ENCODE measurements at regions not wholly inside any gene's neighbourhood (a gene's known extent, or its start where the extent isn't known, plus 50 kb on each side); places are given as distances from the start of the nearest gene placed in this dataset.

DNA sequence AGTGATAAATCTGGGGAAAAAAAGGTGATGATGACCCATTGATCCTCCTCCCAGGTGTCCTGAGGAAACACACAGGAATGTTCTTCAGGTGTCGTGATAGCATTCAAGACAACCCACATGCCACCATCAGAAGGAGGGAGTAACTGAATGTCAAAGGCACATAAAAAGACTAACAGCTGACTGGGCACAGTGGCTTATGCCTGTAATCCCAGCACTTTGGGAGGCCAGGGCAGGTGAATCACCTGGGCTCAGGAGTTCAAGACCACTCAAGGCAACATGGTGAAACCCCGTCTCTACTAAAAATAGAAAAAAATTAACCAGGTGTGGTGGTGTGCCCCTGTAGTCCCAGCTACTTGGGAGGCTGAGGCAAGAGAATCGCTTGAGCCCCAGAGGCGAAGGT, 82.3 kb upstream of the CST7 start:
- Histone ChIP-seq H3K9ac (ENCODE audit: insufficient read length) (no peak overlapping the region), H3K27ac (no peak overlapping the region)
- TF ChIP-seq EZH2 (IDR thresholded peaks at IDR 0.05) = no peak
- TF ChIP-seq FOXP2 (optimal IDR thresholded peaks at IDR 0.05; ENCODE audit: control extremely low read depth, extremely low read length, insufficient read depth) = no peak
- TF ChIP-seq POLR2AphosphoS5 (IDR thresholded peaks at IDR 0.05; ENCODE audit: borderline replicate concordance, low read depth, low read length) = no peak

GRCh38 chr20:24867556-24867955, 81.5 kb upstream of the CST7 start:
- DNase-seq (ENCODE audit: low read depth, low spot score) = no peak
- Histone ChIP-seq H3K36me3 (ENCODE audit: insufficient read depth, low read length) (no peaks in the 10 kb centered on the region), H3K9ac (ENCODE audit: insufficient read length) (no peak overlapping the region), H3K27ac (no peak overlapping the region), H3K9me3 (ENCODE audit: low read depth, low read length) (no peaks in the 10 kb centered on the region), H3K4me3 (no peak overlapping the region)
- no peak for TF ChIP-seq FOXP2 (optimal IDR thresholded peaks at IDR 0.05; ENCODE audit: control extremely low read depth, extremely low read length, insufficient read depth)
- TF ChIP-seq POLR2AphosphoS5 (IDR thresholded peaks at IDR 0.05; ENCODE audit: borderline replicate concordance, low read depth, low read length) = no peak
- TF ChIP-seq EZH2 (IDR thresholded peaks at IDR 0.05) = no peak

More for the DNA sequence above, 82.3 kb upstream of the CST7 start:
- no peak for DNase-seq (ENCODE audit: low read depth, low spot score)
- H3K36me3 ChIP-seq (ENCODE audit: insufficient read depth, low read length) = no peaks in the 10 kb centered on the region
- H3K4me3 ChIP-seq = no peak overlapping the region
- H3K9me3 ChIP-seq (ENCODE audit: low read depth, low read length) = no peaks in the 10 kb centered on the region

DNA sequence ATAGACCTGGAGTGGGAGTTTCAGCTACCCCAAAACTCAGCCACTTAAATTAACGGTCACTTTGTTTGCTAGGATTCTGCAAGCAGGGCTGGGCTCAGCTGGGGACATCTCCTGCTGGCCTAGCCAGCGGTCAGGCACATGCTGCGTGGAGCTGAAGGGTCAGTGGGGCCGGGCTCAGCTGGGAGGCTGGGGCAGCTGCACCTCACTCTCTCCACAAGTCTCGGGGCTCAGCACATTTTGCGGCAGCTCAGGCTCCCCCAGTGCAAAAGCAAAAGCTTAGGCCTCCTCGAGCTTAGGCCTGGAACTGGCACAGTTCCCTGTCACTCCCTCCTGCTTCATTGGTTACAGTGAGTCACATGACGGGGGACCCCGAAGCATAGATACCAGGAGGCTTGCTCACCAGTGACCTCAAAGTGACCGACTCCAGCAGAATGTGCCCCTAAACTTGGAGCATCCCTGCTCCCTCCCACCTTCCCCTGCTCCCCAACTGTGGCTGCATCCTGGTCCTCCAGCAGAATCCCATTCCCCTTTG, 80.6 kb upstream of the CST7 start:
- Histone ChIP-seq H3K9me3 (ENCODE audit: low read depth, low read length) (no peaks in the 10 kb centered on the region), H3K36me3 (ENCODE audit: insufficient read depth, low read length) (no peaks in the 10 kb centered on the region), H3K9ac (ENCODE audit: insufficient read length) (no peak overlapping the region), H3K27ac (no peak overlapping the region), H3K4me3 (no peak overlapping the region)
- no peak for DNase-seq (ENCODE audit: low read depth, low spot score)
- TF ChIP-seq EZH2 (IDR thresholded peaks at IDR 0.05) (no peak), POLR2AphosphoS5 (IDR thresholded peaks at IDR 0.05; ENCODE audit: borderline replicate concordance, low read depth, low read length) (no peak), FOXP2 (optimal IDR thresholded peaks at IDR 0.05; ENCODE audit: control extremely low read depth, extremely low read length, insufficient read depth) (no peak)

DNA sequence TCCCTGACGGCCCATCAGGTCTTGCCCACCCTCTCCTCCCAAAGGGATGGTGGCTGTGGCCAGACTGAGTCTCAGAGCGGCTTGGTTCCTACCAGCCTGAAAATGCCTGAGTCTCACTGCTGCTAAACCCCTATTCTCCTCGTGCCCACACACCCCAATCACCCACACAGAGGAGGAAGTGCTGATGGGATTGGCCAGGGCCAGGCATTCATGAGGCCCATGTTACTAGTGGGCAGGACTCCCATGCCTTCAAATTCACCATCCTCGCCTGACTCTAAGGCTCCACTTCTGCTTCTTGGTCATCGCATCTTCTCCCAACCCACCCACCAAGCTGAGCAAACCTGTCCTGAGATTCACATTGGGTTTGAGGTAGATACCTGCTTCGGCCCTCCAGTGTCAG, 80.1 kb upstream of the CST7 start:
- Histone ChIP-seq H3K36me3 (ENCODE audit: insufficient read depth, low read length) (no peaks in the 10 kb centered on the region), H3K4me3 (no peak overlapping the region), H3K9me3 (ENCODE audit: low read depth, low read length) (no peaks in the 10 kb centered on the region), H3K9ac (ENCODE audit: insufficient read length) (no peak overlapping the region), H3K27ac (no peak overlapping the region)
- DNase-seq (ENCODE audit: low read depth, low spot score) = no peak
- no peak for TF ChIP-seq EZH2 (IDR thresholded peaks at IDR 0.05)
- TF ChIP-seq POLR2AphosphoS5 (IDR thresholded peaks at IDR 0.05; ENCODE audit: borderline replicate concordance, low read depth, low read length) = no peak
- TF ChIP-seq FOXP2 (optimal IDR thresholded peaks at IDR 0.05; ENCODE audit: control extremely low read depth, extremely low read length, insufficient read depth) = no peak

DNA sequence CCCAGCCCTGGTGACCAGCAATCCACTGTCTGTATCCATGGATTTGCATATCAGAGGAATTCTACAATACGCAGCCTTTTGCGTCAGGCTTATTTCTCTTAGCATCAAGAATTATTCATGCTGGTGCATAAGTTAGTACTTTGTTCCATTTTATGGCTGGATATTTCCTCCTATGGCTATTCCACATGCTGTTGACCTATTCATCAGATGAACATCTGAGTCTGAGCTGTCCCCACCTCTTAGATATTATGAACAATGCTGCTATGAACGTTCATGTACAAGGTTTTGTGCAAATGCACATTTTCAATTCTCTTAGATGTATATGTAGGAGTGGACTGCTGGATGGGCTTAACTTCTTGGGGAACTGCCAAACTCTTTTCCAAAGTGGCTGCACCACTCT, 79.0 kb upstream of the CST7 start:
- TF ChIP-seq FOXP2 (optimal IDR thresholded peaks at IDR 0.05; ENCODE audit: control extremely low read depth, extremely low read length, insufficient read depth) (no peak), POLR2AphosphoS5 (IDR thresholded peaks at IDR 0.05; ENCODE audit: borderline replicate concordance, low read depth, low read length) (no peak), EZH2 (IDR thresholded peaks at IDR 0.05) (no peak)
- Histone ChIP-seq H3K27ac (no peak overlapping the region), H3K4me3 (no peak overlapping the region), H3K9me3 (ENCODE audit: low read depth, low read length) (no peaks in the 10 kb centered on the region), H3K36me3 (ENCODE audit: insufficient read depth, low read length) (no peaks in the 10 kb centered on the region), H3K9ac (ENCODE audit: insufficient read length) (no peak overlapping the region)
- no peak for DNase-seq (ENCODE audit: low read depth, low spot score)

DNA sequence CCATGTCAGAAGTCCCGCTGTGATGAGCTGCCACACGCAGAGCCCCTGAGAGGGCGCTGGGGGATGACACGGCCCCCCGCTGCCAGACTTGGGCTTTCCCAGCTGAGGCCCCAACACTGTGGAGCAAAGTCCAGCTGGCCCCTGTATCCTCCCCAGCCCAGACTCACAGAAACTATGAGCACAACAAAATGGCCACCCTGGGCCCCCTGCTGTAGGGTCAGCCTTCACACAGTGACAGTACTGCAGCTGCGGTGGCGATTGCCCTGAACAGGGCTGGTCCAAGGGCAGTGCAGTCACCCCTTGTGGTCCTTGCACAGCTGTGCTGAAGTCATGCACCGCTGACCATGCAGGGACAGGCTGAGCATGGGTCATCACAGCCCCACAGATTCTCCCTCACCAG, 78.2 kb upstream of the CST7 start:
- Histone ChIP-seq H3K4me3 (no peak overlapping the region), H3K36me3 (ENCODE audit: insufficient read depth, low read length) (no peaks in the 10 kb centered on the region), H3K27ac (no peak overlapping the region), H3K9me3 (ENCODE audit: low read depth, low read length) (no peaks in the 10 kb centered on the region), H3K9ac (ENCODE audit: insufficient read length) (no peak overlapping the region)
- TF ChIP-seq FOXP2 (optimal IDR thresholded peaks at IDR 0.05; ENCODE audit: control extremely low read depth, extremely low read length, insufficient read depth) (no peak), POLR2AphosphoS5 (IDR thresholded peaks at IDR 0.05; ENCODE audit: borderline replicate concordance, low read depth, low read length) (no peak), EZH2 (IDR thresholded peaks at IDR 0.05) (no peak)
- DNase-seq (ENCODE audit: low read depth, low spot score) = no peak

DNA sequence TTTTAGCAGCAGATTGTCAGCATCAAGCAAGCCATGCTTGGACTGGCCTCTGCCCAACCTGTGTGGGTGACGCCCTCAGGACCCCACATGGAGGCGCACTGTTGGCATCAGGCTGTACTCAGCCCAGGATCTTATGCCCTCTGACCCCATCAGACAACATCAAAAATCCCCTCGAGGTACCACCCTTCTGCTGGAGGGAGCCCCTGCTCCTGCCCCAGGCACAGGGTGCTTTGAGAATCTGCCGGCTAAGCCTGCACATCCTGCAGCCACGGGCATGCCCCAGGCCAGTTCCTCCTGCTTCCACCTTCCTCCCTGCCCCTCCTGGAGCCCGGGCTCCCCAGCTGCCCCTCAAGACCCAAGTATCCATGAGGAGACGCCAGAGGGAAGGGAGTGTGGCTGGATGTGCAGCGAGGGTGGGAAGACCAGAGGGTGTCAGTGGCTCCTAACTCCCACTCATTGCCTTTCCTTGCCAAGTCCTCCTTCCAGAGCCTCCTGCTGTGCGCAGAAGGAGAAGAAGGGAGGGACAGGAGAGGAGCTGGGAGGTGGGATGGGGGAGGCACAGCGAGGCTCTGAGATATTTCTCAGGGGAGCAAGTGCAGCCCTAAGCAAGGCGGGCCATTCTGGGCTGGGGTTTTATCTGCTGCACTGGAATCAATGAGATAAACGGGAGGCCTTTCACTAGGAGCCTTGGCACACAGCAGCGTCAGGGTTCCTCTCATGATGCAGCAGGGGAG, 77.4 kb upstream of the CST7 start:
- DNase-seq (ENCODE audit: low read depth, low spot score) = no peak

GRCh38 chr20:24872291-24873024, 76.6 kb upstream of the CST7 start:
- H3K9ac ChIP-seq (ENCODE audit: insufficient read length) = no peak overlapping the region
- no peak for DNase-seq (ENCODE audit: low read depth, low spot score)

More for the DNA sequence above, 77.4 kb upstream of the CST7 start:
- no peaks in the 10 kb centered on the region for H3K9me3 ChIP-seq (ENCODE audit: low read depth, low read length)
- no peak overlapping the region for H3K9ac ChIP-seq (ENCODE audit: insufficient read length)
- TF ChIP-seq EZH2 (IDR thresholded peaks at IDR 0.05) = no peak
- TF ChIP-seq FOXP2 (optimal IDR thresholded peaks at IDR 0.05; ENCODE audit: control extremely low read depth, extremely low read length, insufficient read depth) = no peak
- TF ChIP-seq POLR2AphosphoS5 (IDR thresholded peaks at IDR 0.05; ENCODE audit: borderline replicate concordance, low read depth, low read length) = no peak
- H3K27ac ChIP-seq = no peak overlapping the region
- H3K36me3 ChIP-seq (ENCODE audit: insufficient read depth, low read length) = no peaks in the 10 kb centered on the region
- H3K4me3 ChIP-seq = no peak overlapping the region

More at GRCh38 chr20:24872291-24873024, 76.6 kb upstream of the CST7 start:
- H3K36me3 ChIP-seq (ENCODE audit: insufficient read depth, low read length) = no peaks in the 10 kb centered on the region
- no peak overlapping the region for H3K27ac ChIP-seq
- no peak overlapping the region for H3K4me3 ChIP-seq
- no peak for TF ChIP-seq POLR2AphosphoS5 (IDR thresholded peaks at IDR 0.05; ENCODE audit: borderline replicate concordance, low read depth, low read length)
- no peak for TF ChIP-seq FOXP2 (optimal IDR thresholded peaks at IDR 0.05; ENCODE audit: control extremely low read depth, extremely low read length, insufficient read depth)
- TF ChIP-seq EZH2 (IDR thresholded peaks at IDR 0.05) = no peak
- no peaks in the 10 kb centered on the region for H3K9me3 ChIP-seq (ENCODE audit: low read depth, low read length)

Measured in SK-N-MC (cell line).